HFF-Myc (cell line): ENCODE measurements at regions not wholly inside any gene's neighbourhood (a gene's known extent, or its start where the extent isn't known, plus 50 kb on each side); places are given as distances from the start of the nearest gene placed in this dataset.
"Not testable (repeated sequence)": the region's sequence is repeated elsewhere in the genome, so short reads cannot be mapped to it uniquely, and the experiment has no call there.

ENCODE experiments used
- DNase-seq: peaks from one replicate; pipeline ENCODE4 v3.0.0-alpha.2; 2011; ENCODE audit warnings: low read depth; ENCODE audit errors: extremely low read depth
- H3K4me3 ChIP-seq: replicated peaks from 2 replicates; pipeline ENCODE4 v1.5.1; 2011; ENCODE audit warnings: low read depth, mild to moderate bottlenecking, control low read depth, low read length
- TF ChIP-seq, protein P1 (sequence below): IDR thresholded peaks from 2 replicates; pipeline ENCODE4 v1.5.1; 2012; ENCODE audit warnings: mild to moderate bottlenecking, low read depth, low read length, control low read depth; ENCODE audit errors: missing control alignments

DNA sequence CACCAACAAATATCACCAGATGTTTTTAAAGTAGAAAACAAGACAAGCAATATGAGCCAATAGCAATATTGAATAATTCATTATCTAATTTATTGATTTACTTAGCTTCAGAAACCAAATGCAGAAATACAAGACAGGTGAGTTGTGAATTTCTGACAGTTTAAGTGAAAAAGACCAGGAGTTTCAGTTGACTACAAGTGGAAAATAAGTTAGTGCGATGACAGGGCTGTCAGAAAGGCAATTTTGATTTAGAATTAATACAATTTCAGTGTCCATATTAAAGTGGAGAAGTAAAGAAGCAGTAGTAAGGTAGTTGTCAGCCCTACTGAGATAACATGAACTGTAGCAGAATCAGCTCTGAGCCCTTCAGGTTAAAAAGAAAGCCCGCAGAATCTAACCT, 1066.7 kb upstream of the ATXN8OS start:
- DNase-seq = no peak
- TF ChIP-seq, protein P1, sequence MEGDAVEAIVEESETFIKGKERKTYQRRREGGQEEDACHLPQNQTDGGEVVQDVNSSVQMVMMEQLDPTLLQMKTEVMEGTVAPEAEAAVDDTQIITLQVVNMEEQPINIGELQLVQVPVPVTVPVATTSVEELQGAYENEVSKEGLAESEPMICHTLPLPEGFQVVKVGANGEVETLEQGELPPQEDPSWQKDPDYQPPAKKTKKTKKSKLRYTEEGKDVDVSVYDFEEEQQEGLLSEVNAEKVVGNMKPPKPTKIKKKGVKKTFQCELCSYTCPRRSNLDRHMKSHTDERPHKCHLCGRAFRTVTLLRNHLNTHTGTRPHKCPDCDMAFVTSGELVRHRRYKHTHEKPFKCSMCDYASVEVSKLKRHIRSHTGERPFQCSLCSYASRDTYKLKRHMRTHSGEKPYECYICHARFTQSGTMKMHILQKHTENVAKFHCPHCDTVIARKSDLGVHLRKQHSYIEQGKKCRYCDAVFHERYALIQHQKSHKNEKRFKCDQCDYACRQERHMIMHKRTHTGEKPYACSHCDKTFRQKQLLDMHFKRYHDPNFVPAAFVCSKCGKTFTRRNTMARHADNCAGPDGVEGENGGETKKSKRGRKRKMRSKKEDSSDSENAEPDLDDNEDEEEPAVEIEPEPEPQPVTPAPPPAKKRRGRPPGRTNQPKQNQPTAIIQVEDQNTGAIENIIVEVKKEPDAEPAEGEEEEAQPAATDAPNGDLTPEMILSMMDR = no peak
- H3K4me3 ChIP-seq = no peak overlapping the region

DNA sequence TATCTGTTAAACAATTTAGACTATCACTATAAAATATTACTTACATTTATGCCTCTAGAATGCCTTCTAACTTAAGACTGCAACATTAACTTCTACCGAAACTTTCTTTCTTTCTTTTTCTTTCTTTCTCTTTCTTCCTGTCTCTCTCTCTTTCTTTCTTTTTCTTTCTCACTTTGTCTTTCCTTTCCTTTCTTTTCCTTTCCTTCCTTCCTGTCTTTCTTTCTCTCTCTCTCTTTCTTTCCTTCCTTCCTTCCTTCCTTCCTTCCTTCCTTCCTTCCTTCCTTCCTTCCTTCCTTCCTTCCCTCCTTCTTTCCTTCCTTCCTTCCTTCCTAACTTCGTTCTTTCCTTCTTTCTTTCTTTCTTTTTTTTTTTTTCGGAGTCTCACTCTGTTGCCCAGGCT, 1071.9 kb upstream of the ATXN8OS start:
- TF ChIP-seq, protein P1 = no peak
- no peak for DNase-seq
- H3K4me3 ChIP-seq = no peak overlapping the region

DNA sequence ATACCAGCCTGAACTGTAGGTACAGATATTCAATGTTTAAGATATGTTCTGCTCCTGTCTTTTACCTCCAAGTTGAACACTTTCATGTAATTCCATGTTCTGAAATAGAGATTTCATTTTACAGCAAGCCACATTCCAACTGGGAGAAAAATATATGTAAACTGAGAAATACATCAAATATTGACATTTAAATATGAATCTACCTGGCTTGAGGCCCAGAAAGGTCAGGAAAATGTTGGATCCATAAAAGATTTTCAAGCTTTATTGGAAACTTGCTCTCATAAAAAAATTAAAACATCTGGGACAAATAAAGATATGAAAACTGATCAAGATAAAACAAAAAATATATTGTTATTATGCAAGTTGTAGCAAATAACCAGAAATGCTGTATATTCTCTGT, 1078.7 kb upstream of the ATXN8OS start:
- no peak for DNase-seq
- no peak overlapping the region for H3K4me3 ChIP-seq
- TF ChIP-seq, protein P1 = no peak

DNA sequence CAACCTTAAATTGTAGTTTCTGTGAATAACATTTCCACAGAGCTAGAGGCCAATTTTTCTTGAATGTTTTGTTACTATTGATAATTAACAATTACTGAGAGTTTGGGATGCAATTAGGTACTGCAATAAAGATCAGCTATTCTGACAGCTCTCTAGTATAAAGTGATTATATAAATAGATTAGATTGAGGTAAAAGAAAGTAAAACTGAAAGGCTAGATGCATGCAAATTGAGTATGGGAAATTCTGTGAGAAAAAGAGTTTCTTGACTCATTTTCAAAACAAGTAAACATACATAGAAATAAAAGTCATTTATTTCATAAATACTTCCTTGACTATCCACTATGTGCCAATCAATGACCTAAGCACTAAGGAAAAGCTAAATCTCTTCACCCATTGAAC, 1087.5 kb upstream of the ATXN8OS start:
- H3K4me3 ChIP-seq = no peak overlapping the region
- no peak for DNase-seq
- TF ChIP-seq, protein P1 = no peak

DNA sequence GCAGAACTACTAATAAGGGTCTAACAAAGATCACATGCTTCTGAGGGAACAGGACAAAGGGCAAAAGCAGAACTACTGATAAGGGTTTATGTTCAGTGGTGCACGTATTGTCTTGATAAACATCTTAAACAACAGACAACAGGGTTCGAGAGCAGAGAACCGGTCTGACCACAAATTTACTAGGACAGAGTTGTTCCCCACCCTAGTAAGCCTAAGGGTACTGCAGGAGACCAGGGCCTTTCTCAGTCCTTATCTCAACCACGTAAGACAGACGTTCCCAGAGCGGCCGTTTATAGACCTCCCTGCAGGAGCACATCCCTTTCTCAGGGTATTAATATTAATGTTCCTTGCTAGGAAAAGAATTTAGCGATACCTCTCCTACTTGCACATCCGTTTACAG, 1089.5 kb upstream of the ATXN8OS start:
- not testable (repeated sequence) for H3K4me3 ChIP-seq

DNA sequence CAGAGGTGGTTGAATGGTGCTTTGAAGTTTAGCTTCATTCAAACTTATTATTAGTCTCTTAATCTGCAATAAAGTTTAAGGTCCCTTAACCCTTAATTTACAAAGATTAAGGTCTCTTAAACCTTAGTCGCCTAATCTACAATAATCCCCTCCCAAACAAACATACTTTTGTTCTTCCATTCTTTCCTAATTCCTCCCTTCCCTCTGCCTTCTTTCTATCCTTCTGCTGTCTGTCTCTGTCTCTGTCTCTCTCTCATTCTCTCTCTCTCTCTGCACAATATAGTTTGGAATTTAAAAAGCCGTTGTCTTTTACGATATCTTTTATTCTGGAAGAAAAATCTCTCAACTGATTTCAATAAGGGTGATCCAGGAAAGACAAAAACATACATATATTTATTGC, 1096.8 kb upstream of the ATXN8OS start:
- no peak for DNase-seq
- H3K4me3 ChIP-seq = no peak overlapping the region
- TF ChIP-seq, protein P1 = no peak

More for the DNA sequence above, 1089.5 kb upstream of the ATXN8OS start:
- not testable (repeated sequence) for DNase-seq

DNA sequence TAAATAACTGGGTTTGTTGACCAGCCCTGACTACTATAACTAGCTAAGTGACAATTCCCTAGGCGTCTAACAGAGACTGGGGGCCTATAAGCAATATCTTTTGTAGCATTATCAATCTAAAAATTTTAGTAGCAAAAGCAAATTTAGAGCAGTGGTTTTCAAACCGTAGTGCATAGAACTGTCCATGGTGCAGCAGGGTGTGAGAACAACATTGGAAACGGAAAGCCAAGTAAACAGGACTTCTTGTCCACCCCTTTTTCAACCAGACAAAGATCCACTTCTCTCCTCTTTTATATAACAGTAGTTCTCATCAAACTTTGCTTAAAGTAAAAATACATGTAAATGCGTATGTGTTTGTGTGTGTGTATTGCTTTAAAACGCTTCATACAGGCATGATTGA, 1099.1 kb upstream of the ATXN8OS start:
- no peak overlapping the region for H3K4me3 ChIP-seq
- DNase-seq = no peak
- TF ChIP-seq, protein P1 = no peak

DNA sequence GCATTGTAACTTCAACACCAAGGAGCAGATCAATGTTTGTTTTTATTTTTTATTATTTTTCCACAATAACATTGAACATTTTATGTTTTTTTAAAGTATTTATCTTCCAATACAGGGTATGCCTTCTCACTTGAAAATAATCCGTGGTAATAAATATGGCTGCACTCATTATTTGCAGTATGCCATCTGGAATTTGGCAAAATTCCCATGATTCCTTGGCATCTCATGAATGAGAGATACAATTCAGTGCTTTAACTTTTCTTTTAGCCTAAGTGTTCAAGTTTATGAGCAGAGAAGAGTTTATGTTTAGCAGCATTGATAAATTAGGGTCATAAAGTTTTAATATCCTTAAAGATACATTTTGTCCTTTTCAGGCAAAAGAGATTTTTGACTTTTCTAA, 1109.6 kb upstream of the ATXN8OS start:
- TF ChIP-seq, protein P1 = no peak
- DNase-seq = no peak
- H3K4me3 ChIP-seq = no peak overlapping the region
